ENCODE measurements at regions not wholly inside any gene's neighbourhood (a gene's known extent, or its start where the extent isn't known, plus 50 kb on each side); places are given as distances from the start of the nearest gene placed in this dataset.

DNA sequence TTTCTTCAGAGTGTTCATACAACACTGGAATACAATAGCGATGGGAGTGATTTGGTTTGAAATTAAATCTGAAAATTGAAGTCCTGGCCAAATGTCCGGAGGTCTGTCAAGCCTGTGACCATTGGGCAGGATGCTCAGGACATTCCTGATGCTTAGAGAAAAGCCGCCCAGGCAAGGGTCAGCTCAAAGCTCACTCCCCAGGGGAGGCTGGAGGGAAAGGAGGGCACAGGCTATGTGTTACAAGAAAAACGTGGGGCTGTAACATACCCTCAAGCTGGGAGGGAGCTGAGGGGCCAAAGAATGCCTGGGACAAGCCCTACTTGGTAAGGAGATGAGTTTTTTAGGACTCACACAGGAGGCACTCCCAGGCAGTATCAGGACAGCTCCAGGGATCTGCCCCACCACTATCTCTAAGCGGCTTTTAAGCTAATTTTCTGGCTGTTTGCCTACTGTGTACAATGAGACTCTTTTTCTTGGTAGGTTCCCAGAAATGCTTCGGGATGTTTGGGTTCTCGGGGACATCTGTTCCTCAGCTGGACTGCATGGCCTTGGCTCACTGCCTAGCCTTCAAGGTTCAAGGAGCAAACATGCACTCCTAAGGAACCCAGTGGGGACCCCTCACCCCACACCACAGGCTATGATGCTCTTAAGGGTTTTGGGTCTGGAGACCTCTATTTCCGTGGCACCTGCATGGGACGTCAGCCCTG lies 500.1 kb downstream of the BRD1 start:
- H3K9me2 ChIP-seq (replicated peaks; ENCODE audit: insufficient read depth, low read length): no peaks in the 10 kb centered on the region
- no peaks in the 10 kb centered on the region for H3K4me1 ChIP-seq (ENCODE audit: low read length)
- no peaks in the 10 kb centered on the region for H3K36me3 ChIP-seq (replicated peaks; ENCODE audit: insufficient read depth, low read length)
- no peak overlapping the region for H3K9ac ChIP-seq (ENCODE audit: low read length)
- TF ChIP-seq EZH2 (optimal IDR thresholded peaks at IDR 0.05; ENCODE audit: low read depth, low read length): no peak
- no peak for TF ChIP-seq EZH2phosphoT487 (IDR thresholded peaks at IDR 0.05; ENCODE audit: low read length)
- TF ChIP-seq, protein P1, sequence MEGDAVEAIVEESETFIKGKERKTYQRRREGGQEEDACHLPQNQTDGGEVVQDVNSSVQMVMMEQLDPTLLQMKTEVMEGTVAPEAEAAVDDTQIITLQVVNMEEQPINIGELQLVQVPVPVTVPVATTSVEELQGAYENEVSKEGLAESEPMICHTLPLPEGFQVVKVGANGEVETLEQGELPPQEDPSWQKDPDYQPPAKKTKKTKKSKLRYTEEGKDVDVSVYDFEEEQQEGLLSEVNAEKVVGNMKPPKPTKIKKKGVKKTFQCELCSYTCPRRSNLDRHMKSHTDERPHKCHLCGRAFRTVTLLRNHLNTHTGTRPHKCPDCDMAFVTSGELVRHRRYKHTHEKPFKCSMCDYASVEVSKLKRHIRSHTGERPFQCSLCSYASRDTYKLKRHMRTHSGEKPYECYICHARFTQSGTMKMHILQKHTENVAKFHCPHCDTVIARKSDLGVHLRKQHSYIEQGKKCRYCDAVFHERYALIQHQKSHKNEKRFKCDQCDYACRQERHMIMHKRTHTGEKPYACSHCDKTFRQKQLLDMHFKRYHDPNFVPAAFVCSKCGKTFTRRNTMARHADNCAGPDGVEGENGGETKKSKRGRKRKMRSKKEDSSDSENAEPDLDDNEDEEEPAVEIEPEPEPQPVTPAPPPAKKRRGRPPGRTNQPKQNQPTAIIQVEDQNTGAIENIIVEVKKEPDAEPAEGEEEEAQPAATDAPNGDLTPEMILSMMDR (IDR thresholded peaks at IDR 0.05; ENCODE audit: low read length): no peak
- H3K27me3 ChIP-seq (replicated peaks; ENCODE audit: insufficient read depth, low read length): peaks cover 29% of the 10 kb centered on the region
- no peak overlapping the region for H2AFZ ChIP-seq (ENCODE audit: low read length)
- no peak overlapping the region for H3K27ac ChIP-seq (ENCODE audit: low read length)
- no peaks in the 10 kb centered on the region for H3K79me2 ChIP-seq (ENCODE audit: low read length)
- no peaks in the 10 kb centered on the region for H3F3A ChIP-seq (ENCODE audit: insufficient read depth, low read length)
- H3K9me3 ChIP-seq (replicated peaks; ENCODE audit: insufficient read depth, low read length): no peaks in the 10 kb centered on the region; the same call in 1 of the 2 replicates
- H3K4me2 ChIP-seq (ENCODE audit: low read depth, low read length): no peak overlapping the region
- H4K20me1 ChIP-seq (ENCODE audit: insufficient read depth, low read length): no peaks in the 10 kb centered on the region
- DNase-seq: no peak
- H3K4me3 ChIP-seq (ENCODE audit: low read length): no peak overlapping the region

DNA sequence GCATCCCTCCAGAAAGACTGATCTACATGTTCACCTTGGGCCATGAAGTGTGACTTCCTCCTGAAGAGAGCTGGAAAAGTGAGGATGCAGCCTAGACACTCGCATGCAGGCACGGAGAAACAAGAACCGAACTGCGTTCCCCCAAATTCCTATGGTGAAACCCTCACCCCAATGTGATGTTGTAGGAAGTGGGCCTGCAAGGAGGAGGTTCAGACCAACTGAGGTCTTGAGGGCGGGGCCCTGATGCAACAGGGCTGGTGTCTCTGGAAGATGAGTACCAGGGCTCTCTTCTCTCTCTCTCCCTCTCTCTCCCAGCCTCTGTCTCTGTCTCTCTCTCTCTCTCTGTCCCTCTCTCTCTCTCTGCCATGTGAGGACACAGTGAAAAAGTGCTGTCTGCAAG lies 501.1 kb downstream of the BRD1 start:
- no peak overlapping the region for H3K9ac ChIP-seq (ENCODE audit: low read length)
- no peaks in the 10 kb centered on the region for H3F3A ChIP-seq (ENCODE audit: insufficient read depth, low read length)
- TF ChIP-seq EZH2phosphoT487 (IDR thresholded peaks at IDR 0.05; ENCODE audit: low read length) (no peak), EZH2 (optimal IDR thresholded peaks at IDR 0.05; ENCODE audit: low read depth, low read length) (no peak)
- TF ChIP-seq, protein P1 (IDR thresholded peaks at IDR 0.05; ENCODE audit: low read length): no peak
- H3K4me3 ChIP-seq (ENCODE audit: low read length): no peak overlapping the region
- H3K4me1 ChIP-seq (ENCODE audit: low read length): no peaks in the 10 kb centered on the region
- no peaks in the 10 kb centered on the region for H3K9me2 ChIP-seq (replicated peaks; ENCODE audit: insufficient read depth, low read length)
- DNase-seq: no peak
- H3K4me2 ChIP-seq (ENCODE audit: low read depth, low read length): no peak overlapping the region
- H3K27me3 ChIP-seq (replicated peaks; ENCODE audit: insufficient read depth, low read length): peaks cover 35% of the 10 kb centered on the region
- no peaks in the 10 kb centered on the region for H3K36me3 ChIP-seq (replicated peaks; ENCODE audit: insufficient read depth, low read length)
- no peaks in the 10 kb centered on the region for H3K79me2 ChIP-seq (ENCODE audit: low read length)
- H3K27ac ChIP-seq (ENCODE audit: low read length): no peak overlapping the region
- no peak overlapping the region for H2AFZ ChIP-seq (ENCODE audit: low read length)
- H4K20me1 ChIP-seq (ENCODE audit: insufficient read depth, low read length): no peaks in the 10 kb centered on the region
- H3K9me3 ChIP-seq (replicated peaks; ENCODE audit: insufficient read depth, low read length): no peaks in the 10 kb centered on the region; the same call in 1 of the 2 replicates

DNA sequence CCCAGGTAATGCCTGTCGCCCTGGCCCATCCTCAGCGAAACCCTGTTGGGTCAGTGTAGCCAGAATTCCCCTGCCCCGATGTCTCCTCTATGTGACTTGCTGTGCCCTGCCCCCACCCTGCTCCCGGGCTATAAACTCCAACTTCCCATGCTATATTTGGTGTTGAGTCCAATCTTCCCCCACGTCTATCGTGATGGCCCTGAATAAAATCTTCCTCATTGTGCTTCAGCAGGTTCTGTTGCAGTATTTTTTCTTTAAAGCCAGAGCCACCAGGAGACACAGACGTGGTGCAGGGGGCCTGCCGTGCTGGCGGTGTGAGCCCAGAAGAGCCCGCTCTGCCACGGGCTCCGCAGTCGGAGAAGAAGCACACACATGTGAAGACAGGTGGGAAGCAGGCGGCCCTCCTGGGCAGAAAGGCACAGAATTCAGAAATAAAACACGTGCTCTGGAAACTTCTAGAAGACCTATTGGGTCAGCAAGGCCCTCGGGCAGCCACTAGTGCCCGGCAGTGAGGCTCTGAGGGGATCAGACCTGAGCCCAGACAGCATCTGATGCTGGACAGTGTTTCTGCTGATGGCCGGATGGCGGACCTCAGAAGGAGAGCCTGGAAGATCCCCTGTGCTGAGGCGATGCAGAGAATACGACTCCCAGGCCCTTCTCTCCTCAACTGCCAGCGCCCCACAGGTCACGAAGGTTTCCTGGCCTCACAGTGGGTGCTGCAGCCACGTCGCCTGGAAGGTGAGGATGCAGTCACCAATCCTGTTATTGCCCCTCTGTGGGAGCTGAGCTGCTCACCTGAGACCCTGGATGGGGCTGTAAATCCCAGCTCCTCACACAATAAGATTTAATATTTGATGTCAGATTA lies 501.9 kb downstream of the BRD1 start:
- TF ChIP-seq EZH2phosphoT487 (IDR thresholded peaks at IDR 0.05; ENCODE audit: low read length) (no peak), EZH2 (optimal IDR thresholded peaks at IDR 0.05; ENCODE audit: low read depth, low read length) (no peak)
- TF ChIP-seq, protein P1 (IDR thresholded peaks at IDR 0.05; ENCODE audit: low read length): no peak
- Histone ChIP-seq H3K79me2 (ENCODE audit: low read length) (no peaks in the 10 kb centered on the region), H3F3A (ENCODE audit: insufficient read depth, low read length) (no peaks in the 10 kb centered on the region), H3K27ac (ENCODE audit: low read length) (no peak overlapping the region), H3K36me3 (replicated peaks; ENCODE audit: insufficient read depth, low read length) (no peaks in the 10 kb centered on the region), H3K9me2 (replicated peaks; ENCODE audit: insufficient read depth, low read length) (no peaks in the 10 kb centered on the region), H3K27me3 (replicated peaks; ENCODE audit: insufficient read depth, low read length) (peaks cover 35% of the 10 kb centered on the region), H3K4me3 (ENCODE audit: low read length) (no peak overlapping the region), H4K20me1 (ENCODE audit: insufficient read depth, low read length) (no peaks in the 10 kb centered on the region), H3K4me2 (ENCODE audit: low read depth, low read length) (no peak overlapping the region), H3K9me3 (replicated peaks; ENCODE audit: insufficient read depth, low read length) (no peaks in the 10 kb centered on the region), H3K9ac (ENCODE audit: low read length) (no peak overlapping the region), H3K4me1 (ENCODE audit: low read length) (no peaks in the 10 kb centered on the region), H2AFZ (ENCODE audit: low read length) (no peak overlapping the region)
- no peak for DNase-seq

All from MM.1S (cell line).